ENCODE measurements at regions not wholly inside any gene's neighbourhood (a gene's known extent, or its start where the extent isn't known, plus 50 kb on each side); places are given as distances from the start of the nearest gene placed in this dataset.
A peak's percentile ranks its signal among the peaks of the same experiment; 100 is the strongest.

DNA sequence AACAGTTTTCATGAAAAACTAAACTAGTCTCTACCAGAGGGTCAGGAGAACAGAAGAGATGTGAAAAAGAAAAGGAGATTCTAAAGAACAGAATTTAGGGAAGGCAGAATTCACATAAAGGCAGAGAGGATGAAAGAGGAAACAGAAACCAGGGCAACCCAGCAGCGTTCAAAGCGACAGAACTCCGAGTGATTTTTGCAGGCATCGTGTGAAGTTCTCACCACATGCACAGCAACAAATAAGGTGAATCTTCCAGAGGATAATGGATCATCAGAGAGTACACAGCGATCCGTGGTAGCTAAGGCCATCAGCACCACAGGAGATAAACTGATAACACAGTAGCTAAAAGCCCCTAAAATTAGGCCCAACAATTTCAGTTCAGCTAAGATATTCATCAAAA is 250.8 kb upstream of the THBS1 start:
- 81 to 87% methylated on average over 6 of the region's 6 CpGs for WGBS, 2 donors
- intact Hi-C loops (cut with DNase I; ENCODE audit: low total_unique reads): no loop called here

DNA sequence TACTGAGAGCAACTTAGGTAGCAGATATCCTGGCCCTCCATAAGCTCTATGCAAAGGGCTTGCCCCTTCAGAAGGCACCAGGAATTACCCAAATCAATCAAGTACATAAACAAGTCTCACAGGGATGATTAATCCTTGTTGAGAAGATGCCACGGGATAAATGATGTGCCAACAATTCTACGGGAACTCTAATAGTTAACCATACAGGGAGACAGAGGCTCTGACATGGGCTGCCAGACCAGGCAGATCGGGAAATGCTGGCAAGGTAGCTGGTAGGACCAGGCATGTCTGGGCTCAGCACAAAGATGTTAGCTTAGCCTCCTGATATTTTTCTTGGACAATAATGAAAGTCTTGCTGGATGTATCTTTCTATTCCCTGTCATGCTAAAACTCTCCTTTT is 249.3 kb upstream of the THBS1 start:
- DNase-seq (ENCODE audit: low spot score in 2 of 2): peak in 1 of 2 donors; percentile 33
- intact Hi-C loops (cut with DNase I; ENCODE audit: low total_unique reads): no loop called here
- 44 to 74% methylated on average over 3 of the region's 3 CpGs for WGBS, 2 donors
- H3K4me3 ChIP-seq (ENCODE audit: low read depth, poor library complexity, severe bottlenecking): no peak overlapping the region
- TF ChIP-seq, protein P1, sequence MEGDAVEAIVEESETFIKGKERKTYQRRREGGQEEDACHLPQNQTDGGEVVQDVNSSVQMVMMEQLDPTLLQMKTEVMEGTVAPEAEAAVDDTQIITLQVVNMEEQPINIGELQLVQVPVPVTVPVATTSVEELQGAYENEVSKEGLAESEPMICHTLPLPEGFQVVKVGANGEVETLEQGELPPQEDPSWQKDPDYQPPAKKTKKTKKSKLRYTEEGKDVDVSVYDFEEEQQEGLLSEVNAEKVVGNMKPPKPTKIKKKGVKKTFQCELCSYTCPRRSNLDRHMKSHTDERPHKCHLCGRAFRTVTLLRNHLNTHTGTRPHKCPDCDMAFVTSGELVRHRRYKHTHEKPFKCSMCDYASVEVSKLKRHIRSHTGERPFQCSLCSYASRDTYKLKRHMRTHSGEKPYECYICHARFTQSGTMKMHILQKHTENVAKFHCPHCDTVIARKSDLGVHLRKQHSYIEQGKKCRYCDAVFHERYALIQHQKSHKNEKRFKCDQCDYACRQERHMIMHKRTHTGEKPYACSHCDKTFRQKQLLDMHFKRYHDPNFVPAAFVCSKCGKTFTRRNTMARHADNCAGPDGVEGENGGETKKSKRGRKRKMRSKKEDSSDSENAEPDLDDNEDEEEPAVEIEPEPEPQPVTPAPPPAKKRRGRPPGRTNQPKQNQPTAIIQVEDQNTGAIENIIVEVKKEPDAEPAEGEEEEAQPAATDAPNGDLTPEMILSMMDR (IDR thresholded peaks at IDR 0.05): no peak
- TF ChIP-seq POLR2A (IDR thresholded peaks at IDR 0.05): no peak

More for the DNA sequence above, 250.8 kb upstream of the THBS1 start:
- TF ChIP-seq, protein P1 (IDR thresholded peaks at IDR 0.05): no peak
- no peak for TF ChIP-seq POLR2A (IDR thresholded peaks at IDR 0.05)
- DNase-seq (ENCODE audit: low spot score in 2 of 2): no peak
- no peak overlapping the region for H3K4me3 ChIP-seq (ENCODE audit: low read depth, poor library complexity, severe bottlenecking)

DNA sequence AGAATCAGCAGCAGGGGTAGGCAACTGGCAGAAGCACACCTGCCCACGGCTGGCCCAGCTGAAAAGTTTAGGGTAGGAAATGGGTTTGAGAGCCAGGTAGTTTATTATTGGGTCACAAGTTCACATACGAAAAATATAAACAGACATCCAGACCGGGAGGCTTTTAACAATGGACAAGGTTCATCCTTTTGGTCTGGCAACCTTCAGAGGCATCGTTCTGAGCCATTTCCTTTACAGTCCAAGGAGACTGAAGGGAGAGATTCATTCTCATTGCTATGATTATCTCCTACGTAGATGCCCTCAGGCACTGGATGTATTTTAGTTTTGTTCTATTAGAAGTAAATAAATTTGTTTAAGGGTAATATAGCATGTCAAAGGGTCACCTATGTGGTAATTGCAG is 248.0 kb upstream of the THBS1 start:
- TF ChIP-seq POLR2A (IDR thresholded peaks at IDR 0.05): no peak
- TF ChIP-seq, protein P1 (IDR thresholded peaks at IDR 0.05): no peak
- intact Hi-C loops (cut with DNase I; ENCODE audit: low total_unique reads): no loop called here
- no peak overlapping the region for H3K4me3 ChIP-seq (ENCODE audit: low read depth, poor library complexity, severe bottlenecking)
- no peak for DNase-seq (ENCODE audit: low spot score in 2 of 2)
- WGBS, 2 donors: 51 to 61% methylated on average over 5 of the region's 5 CpGs

DNA sequence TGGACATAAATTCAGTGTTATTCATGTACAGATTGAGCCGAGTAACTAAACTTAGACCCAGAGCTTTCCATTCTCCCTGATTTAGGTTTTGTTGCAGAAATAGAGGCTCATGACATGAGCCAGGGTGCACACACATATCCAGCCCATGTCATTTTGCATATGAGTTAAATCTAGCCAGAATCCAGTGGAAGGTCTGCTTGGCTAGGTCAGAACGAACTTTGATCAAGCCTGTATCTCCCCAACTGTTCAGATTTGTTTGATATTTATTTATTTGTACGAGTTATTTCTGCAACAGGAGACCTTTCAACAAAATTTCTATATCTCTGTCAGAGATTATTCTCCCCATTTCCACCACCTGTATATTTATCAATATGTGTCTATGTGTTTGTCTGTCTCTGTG is 247.5 kb upstream of the THBS1 start:
- 91 to 92% methylated on average over 3 of the region's 3 CpGs for WGBS, 2 donors
- no peak for TF ChIP-seq POLR2A (IDR thresholded peaks at IDR 0.05)
- TF ChIP-seq, protein P1 (IDR thresholded peaks at IDR 0.05): no peak
- no peak overlapping the region for H3K4me3 ChIP-seq (ENCODE audit: low read depth, poor library complexity, severe bottlenecking)
- intact Hi-C loops (cut with DNase I; ENCODE audit: low total_unique reads): no loop called here
- no peak for DNase-seq (ENCODE audit: low spot score in 2 of 2)

DNA sequence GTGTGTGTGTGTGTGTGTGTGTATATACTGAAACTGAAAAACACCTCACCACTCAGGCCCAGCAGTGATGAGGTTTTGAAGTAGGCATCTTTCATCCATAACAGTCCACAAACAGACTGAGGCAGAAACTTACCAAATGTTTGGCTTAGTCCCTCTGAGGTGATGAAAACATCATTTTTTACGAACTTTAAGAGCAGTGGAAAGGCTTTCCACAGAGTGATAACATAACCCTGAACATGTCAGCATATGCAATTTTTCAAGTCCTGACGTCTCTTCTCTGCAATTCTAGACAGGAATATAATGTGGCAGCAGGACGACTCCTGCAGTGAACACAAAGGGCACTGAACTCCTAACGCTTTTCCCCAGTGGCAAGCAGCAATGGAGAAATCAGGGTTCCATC is 247.0 kb upstream of the THBS1 start:
- no peak for DNase-seq (ENCODE audit: low spot score in 2 of 2)
- TF ChIP-seq, protein P1 (IDR thresholded peaks at IDR 0.05): no peak
- no peak overlapping the region for H3K4me3 ChIP-seq (ENCODE audit: low read depth, poor library complexity, severe bottlenecking)
- 59 to 75% methylated on average over 4 of the region's 4 CpGs for WGBS, 2 donors
- intact Hi-C loops (cut with DNase I; ENCODE audit: low total_unique reads): no loop called here

DNA sequence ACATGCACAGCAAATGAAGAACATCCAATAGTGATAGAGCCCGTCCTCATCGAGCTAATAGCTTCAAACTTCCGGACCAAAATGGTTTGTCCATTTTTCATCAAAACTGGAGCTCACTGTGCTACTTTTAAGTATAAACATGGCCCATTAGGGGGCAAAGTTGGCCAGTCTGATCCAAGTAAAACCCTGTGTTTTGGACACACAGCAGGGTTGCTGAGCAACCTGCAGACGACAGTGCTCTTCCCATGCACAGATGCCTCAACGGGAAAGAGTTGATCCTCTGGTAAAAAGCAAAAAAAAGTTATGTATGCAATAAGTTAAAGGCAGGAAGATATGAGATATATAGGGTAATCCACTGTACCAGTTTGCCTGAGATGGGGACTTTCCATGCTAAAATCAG is 244.0 kb upstream of the THBS1 start:
- intact Hi-C loops (cut with DNase I; ENCODE audit: low total_unique reads): no loop called here
- TF ChIP-seq POLR2A (IDR thresholded peaks at IDR 0.05): no peak
- TF ChIP-seq, protein P1 (IDR thresholded peaks at IDR 0.05): no peak
- WGBS, 2 donors: 65 to 69% methylated on average over 5 of the region's 5 CpGs
- DNase-seq (ENCODE audit: low spot score in 2 of 2): no peak
- no peak overlapping the region for H3K4me3 ChIP-seq (ENCODE audit: low read depth, poor library complexity, severe bottlenecking)

Data from lower leg skin (tissue), 4 donors.